Right lung (tissue), 2 donors: ENCODE measurements at regions not wholly inside any gene's neighbourhood (a gene's known extent, or its start where the extent isn't known, plus 50 kb on each side); places are given as distances from the start of the nearest gene placed in this dataset.
A peak's percentile ranks its signal among the peaks of the same experiment; 100 is the strongest.

Experiments
- DNase-seq, 2 donors: peaks; one replicate each; pipeline ENCODE4 v3.0.0-alpha.2; 2013

DNA sequence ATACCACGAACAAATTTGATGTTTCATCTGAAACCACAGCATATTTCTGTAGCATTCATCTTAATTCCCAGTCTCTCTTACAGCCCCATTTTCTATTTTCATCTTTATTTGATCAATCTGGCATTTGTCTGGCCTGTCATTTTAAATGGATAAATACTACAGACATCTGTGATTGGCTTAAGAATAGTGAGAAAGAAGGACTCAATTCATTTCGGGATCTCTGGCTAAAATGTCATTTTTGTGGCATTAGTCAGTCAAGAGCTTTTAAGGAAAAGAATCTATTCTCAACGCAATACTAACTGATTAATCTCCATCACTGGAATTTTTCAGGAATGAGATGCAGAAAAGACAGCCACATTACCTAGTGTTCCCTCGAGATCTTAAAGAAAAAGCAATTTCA lies 585.9 kb downstream of the IRS1 start:
- no peak for DNase-seq

DNA sequence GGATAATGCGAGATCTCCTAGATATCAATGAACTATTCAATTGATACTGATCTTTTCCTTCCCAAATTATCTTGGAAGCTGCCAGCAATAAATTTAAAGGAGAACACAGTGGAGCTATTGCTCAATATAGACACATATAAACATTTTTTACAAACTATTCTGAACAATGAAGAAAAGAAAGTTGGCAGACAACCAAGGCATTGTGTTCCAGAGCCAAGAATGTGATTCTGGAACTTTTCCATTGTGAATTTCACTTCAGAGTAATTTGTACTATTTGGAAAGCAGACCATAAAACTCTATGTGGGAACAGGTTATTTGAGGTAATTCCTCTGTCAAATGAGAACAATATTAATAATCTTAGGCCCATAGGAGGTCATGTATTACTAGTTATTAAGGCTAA lies 588.2 kb downstream of the IRS1 start:
- DNase-seq, result peak; percentile 53 to 61

DNA sequence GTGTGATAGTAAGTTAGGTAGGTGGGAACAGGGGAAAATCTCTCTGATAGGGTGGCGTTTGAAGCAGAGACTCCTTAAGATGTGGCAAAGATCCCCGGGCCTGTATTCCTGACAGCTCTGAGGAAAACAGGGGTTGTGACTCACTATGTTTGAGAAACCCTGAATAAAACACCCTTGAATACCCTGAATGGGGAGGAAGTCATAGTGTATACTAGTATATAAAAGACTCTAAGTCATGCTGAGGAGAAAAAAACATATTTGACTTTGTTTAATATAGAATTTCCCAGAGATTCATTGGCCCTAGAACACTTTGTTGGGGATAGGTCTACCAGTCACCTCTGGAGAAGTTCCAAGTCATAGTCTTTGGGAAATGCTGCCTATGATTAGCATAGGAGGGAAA lies 590.9 kb downstream of the IRS1 start:
- DNase-seq, result no peak

DNA sequence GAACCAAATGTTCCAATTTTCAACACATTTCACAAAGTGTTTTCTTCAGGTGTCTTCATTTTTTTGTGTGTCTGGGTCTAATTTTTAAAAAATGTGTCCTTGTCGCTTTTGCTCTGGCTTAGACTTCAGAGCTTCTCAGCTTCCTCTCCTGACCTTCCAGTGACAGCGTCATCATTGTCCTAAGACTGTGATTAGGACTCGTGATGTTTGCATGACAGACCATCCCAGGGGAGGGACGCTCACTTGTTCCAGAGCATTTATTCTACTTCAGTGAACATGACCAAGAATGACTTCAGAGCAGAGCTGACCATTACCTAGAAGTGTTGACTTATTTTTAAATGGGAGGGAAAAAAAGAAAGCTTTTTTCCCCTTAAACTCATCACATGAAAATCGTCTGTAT lies 591.9 kb downstream of the IRS1 start:
- DNase-seq, result no peak

DNA sequence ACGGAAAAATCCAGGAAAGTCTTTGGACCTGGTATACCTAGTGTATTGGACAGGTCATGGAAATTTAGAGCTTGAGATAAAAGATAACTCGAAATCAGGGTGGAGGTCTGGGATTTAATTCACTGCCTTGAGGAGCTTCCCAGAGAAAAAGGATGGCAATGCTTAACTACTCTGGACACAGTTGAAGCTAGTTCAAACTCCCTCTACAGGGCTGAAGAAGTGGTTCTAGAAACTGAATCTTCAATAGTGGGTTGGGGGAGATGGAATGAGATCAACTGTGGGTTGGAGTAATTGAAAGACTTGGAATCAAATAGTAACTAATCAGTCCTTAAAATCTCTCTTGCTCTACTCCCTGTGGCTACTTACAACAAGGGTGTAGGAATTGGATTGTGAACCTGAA lies 600.1 kb downstream of the IRS1 start:
- no peak for DNase-seq

DNA sequence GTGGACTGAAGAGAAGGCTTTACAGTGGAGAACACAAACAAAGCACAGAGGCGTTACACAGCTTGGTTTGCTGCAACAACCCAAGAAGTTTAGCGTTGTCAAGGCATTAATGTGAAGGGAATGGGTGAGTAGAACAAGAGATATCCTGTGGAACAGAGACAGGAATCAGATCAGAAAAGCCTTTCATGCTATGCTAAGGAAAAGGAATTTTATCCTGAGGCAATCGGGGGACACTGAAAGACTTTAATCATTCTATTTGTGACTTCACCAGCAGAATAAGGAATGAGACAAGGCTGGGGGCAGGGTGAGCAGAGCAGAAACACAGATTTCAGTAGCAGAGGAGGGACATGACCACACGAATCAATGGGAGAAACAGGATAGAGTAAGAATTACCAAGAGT lies 600.7 kb downstream of the IRS1 start:
- DNase-seq, result no peak

DNA sequence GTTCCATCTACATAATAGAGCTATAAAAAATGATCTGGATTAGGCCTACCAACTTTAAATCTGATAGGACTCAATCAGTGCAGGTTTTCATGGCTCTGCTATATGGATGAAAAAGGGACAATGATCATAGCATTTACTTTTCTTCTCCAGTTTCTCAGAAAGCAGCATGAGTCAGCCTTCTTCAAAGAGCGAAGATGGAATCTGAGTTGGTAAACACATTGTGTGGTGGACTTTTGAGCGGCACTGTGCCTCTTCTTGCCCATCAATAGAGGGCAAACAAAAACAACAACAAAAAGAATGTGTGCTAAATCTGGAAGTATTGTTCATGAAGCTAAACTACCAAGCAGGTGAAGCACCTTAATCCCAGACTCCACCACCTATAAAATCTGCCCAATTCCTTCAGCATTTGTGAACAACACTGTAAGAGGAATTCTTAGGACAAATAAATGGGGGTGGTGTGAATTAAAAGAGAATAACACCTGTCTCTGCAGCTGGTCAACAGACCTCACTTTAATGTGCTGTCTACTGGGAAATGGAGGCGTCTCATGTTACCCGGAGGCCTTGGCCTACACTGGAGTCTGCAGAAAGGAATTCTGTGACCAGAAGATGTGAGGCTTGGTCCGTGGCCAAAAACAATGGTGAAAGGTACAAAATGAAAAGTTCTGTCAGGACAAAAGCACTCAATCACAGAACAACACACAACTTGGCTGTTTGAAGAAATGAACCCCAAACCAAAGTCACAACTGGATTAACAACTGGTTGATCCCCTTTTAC lies 609.0 kb downstream of the IRS1 start:
- no peak for DNase-seq

DNA sequence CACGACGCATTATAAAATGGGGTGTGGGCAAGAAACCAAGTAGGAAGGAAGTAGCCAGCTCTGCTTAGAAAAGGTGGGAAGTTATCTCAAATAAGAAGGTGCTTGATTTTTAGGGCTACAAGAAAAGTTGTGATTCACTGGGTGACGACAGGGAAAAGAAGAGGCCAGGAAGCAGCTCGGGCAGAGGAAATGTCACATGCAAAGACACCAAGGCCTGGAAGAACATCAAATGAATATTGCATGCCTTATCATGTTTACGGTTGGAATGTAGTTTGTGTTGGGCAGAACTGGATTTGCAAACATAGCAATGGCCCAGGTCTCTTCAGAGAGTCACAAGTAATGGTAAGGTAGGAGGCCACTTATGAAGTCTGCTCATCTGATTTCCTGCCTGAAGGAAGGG lies 610.6 kb downstream of the IRS1 start:
- DNase-seq, result no peak

DNA sequence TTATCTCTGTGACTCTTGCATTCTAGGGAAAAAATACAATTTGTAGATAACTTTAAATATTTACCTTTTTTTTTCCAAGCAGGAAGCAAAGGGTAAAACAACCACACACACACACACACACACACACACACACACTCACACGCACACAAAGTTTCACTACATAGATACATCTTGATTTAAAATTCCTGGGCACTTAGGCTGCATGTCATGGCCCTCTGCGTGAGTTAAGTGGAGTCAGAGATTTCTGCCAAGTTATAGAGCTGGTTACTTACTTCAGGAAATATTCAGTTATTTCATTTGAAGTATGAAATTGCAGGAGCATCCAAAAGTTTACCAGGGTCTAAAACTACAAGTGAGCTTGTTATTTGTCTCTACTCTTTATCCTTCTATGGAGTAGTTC lies 612.0 kb downstream of the IRS1 start:
- DNase-seq, result peak; percentile 23 to 35

DNA sequence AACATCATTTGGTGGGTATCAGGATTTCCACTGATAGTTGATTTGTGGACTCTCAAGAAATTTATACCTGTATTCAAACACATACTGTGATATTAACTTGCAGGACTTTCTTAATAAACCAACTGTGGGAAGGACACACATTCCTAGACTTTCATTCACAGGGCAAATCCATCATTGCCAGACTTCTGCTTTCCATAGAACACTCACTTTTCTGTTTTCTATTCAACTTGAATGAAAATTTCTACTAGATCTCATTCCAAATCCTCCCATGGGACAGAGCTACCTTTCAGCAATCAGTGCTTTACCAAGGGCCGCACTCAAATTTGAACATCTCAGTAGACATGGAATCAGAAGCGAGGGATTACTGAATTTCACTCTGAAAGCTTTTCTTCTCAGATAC lies 612.5 kb downstream of the IRS1 start:
- no peak for DNase-seq

DNA sequence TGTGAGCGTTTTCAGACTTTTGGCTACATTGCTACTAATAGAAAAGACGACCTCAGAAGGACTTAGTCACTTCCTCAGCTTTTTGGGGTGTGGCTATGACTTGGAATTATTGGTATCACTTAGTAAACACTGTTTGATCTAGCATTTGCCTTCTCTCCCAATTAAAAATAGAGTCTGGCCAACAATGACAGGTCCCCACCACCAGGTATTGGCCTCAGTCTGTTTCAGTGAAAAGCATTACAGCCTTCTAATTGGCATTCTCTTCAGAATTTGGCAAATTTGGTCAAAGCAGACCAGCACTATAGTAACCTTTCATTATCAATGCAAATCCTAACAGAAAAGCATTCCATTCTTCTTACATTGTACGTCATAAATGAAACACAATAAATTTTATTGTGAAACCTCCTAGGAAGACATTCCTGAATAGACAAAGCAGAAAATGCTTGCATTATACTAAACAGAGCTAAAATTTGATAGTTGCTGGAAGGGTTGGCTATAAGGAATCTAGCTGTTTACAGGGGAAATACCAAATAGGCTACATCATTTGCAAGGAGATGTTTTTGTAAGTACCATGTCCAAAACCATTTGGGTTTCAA lies 613.9 kb downstream of the IRS1 start:
- peak; percentile 45 to 63 for DNase-seq

DNA sequence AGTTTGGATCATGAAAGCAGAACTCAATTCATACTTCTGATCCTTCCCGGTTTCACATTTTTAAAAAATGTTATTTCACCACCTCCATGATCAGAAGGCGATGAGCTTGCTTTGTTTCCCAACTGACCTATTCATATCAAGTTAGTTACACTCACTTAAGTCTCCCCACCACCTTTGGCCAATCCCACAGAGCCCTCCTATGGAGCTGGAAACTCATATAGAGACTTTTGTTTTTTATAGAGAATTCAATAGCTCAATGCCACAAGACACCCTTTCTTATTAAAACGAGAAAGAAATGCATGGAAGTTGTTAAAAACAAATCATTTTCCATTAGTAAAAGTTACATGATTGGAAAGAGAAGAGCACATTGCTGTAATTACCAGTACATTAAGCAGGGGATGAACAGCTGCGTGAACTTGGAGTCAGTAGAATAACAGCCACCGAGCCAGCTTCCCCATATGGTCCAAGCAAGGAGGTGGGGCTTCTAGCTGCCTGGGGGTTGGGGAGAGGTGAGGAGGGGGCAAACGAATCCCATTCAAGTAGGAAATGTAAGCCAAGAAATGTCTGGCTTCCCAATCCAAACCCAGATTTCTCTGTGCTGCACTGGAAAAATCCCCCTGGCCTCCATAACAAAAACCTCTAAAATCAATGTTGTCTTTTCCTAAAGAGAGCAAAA lies 614.5 kb downstream of the IRS1 start:
- peak; percentile 80 to 82 for DNase-seq

DNA sequence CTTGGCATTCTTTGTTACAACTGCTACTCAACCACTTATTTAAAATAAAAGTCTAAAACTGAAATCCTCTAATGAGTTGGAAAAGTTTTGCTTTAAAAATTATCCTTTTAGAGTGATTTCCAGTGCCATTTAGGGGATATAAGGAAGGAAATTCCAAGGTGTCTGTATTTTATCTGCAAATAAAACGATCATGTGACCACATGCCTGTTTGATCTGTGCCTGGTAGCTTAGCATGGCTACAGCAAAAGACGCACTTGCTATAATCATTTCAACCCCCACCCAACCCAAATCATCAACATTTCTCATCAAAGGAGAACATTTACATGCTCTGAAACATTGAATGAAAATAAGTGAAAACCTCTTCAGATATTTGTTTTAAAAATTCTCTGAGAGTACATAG lies 615.1 kb downstream of the IRS1 start:
- DNase-seq, result no peak

DNA sequence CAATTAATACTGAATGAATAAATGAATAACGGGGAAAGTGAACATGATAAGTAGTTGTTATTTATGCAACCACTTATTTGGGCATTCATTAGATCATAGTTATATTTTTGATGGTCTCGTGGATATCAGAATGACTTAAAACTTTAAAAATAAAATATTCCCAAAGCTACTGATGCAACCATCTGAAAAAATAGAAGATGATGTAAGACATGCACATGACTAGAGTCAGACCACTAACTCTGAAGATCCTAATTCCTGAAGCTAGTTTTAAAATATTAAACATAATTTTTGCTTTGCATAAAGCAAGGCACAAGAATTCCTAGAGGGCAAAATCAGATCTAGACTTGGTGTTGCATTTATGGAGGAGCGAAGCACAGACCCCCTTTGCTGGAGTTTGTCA lies 616.1 kb downstream of the IRS1 start:
- DNase-seq, result no peak

DNA sequence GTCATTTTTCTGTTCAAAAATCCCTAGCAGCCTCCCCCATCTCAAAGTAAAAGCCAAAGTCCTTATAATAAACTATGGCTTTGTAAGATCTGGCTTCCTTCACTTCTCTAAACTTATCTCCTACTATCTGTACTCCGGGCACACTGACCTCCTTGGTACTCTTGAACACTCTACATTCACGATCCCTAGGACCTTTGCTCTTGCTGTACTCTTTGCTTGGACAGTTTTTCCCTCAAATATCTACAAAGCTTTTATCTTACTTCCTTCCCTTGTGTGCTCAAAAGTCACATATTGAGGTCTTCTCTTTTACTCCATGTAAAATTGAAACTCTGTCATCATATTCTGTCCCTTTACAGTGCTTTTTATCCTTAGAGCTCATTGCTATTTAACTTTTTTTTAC lies 616.6 kb downstream of the IRS1 start:
- DNase-seq, result no peak

DNA sequence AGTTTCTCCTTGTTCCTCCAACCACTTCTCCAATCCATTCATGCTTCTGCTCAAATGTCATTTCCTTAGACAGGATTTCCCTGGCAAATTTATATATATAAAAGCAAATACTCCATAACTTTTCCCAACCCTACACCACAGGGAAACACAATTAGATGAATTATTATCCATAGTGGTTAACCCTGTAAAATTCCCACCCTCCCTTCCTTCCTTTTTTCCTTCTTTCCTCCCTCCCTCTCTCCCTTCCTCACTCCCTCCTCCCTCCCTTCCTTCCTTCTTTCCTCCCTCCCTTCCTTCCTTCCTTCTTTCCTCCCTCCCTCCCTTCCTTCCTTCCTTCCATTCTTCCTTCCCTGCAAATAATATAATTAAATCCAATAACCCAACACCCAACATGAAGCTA lies 617.7 kb downstream of the IRS1 start:
- no peak for DNase-seq

DNA sequence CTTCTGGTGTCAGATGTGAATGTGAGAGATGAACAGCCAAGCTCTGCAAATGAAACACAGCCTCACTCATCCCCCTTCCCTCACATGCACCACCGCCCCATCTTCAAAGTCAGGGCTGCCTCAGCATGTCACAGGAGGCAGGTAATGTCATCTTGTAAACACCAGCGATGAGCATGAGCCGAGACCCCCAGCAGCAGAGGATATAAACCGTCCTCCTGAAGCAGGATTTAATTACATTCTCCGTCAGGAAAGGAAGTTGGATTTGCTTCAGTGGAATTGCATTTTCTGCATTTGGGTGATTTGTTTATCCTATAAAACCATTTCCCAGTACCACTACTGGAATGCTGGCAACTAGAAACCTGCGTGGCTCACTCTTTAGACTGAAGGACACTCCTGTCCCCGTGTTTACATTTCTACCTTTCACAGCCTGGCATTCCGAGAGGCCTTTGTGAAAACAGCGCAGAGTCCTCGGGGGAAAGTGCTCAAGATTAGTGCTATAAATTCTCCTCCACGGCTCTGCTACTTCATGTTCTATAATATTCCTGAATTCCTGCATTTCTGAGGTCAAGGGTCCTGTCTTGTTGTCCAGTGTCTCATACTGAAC lies 619.2 kb downstream of the IRS1 start:
- no peak for DNase-seq

DNA sequence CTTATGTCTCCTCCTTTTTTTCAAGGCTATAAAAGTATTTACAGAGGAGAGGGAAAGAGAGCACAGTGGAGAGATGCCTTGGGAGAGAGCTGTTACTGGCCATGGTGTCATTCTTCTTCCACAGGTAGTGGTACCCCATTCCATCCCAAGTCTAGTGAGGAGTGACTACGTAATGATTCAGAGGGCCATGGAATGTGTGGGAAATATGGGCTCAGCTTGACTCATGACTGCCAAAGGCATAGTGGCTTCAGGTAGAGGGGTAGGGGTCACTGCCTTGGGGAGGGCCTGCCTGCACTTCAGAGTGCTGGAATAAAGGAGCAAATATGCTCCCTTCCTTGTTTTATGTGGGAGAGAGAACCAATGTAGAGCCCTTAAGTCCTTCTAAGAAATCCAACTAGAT lies 620.6 kb downstream of the IRS1 start:
- no peak for DNase-seq

DNA sequence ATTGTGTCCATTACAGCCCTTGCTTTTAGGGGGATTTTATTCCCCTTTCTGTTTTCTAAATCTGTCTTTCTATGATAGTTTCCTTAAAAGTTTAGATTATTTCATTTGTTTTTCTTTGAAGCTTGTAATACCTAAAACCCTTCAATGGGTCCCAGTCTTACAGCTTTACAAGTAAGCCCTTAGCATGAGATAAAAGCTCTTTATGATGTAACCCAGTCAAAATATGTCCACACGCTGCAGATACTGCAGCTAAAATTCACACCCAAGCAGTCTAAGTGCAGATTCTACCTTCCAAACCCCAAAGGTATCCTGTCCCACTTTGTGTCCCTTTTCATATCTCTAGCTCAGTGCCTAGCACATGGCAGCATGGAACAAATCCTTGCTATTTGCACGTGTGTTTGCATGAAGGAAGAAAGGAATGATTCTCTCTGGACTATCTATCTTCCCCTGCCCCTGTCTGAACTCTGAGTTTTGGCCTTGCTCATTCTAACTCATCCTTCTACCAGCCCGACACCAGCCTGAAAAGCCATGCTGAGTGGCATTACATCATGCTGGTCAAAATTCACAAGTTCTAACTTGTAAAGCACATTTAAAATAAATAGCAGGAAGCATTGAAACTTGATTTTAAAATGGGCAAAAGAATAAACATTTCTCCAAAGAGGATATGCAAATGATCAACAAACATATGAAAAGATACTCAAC lies 623.2 kb downstream of the IRS1 start:
- no peak for DNase-seq

DNA sequence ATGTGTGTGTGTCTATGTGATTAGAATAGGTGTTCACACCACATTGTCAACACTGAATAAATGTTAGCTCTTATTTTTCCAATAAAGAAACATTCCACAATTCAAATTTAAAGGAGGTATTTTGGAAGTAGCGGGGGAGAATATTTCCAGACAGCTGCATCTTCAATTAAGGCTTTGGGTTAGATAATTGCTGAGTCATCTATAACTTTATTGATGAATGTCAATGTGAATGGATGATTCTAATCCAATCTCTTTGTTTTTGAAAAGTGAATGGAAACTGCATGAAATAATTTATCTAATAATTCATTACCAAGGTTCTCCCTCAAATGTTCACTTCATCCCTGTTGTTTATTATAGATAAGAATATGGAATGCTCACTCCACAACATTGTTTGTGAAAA lies 625.2 kb downstream of the IRS1 start:
- no peak for DNase-seq

DNA sequence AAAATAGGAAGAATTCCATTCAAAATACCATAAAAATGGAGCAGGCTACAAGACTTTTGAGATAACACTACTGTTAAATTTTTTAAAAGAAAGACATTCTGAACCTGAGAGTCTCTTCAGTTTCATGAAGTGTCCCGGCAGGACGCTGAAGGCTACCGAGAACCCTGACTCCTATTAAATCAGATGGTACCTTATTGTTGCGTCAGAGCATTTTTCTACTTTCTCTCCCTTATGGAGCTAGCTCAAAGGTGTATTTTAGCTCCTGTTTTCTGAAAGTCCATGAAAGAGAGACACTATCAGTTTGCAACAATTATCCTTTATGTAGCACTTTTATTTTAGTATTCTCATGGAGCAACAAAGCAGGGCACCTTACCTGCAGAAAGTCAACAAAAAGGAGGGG lies 626.7 kb downstream of the IRS1 start:
- no peak for DNase-seq

DNA sequence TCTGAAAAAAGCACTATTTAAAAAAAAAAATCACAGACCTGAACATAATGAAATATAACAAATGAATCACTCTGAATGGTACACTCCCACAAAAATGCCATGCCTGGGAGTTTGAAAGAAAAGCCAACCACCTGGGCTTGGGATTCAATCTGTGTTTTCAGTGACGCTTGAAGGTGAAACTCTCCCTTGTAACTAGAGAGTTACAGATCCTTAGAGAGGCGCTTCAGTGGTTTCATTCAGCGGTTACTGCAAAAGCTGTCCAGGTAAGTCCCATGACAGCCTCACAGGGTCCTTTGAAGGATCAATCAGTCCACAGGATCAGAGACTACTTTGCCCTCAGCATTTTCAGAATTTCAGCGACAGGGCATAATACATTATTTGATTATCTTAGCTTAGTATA lies 627.3 kb downstream of the IRS1 start:
- DNase-seq, result no peak
